ENCODE measurements at regions not wholly inside any gene's neighbourhood (a gene's known extent, or its start where the extent isn't known, plus 50 kb on each side); places are given as distances from the start of the nearest gene placed in this dataset.

GRCh38 chr2:198309081-198309480, 504.7 kb downstream of the PLCL1 start:
- Histone ChIP-seq H3K36me3 (no peaks in the 10 kb centered on the region), H3K27me3 (no peaks in the 10 kb centered on the region), H3K4me1 (no peaks in the 10 kb centered on the region), H3K4me3 (no peak overlapping the region), H3K9me3 (no peaks in the 10 kb centered on the region), H3K27ac (no peak overlapping the region)
- TF ChIP-seq POLR2AphosphoS5 (IDR thresholded peaks at IDR 0.05; ENCODE audit: insufficient read depth in 1 of 2, low read depth in 1 of 2) (no peak), POLR2A (IDR thresholded peaks at IDR 0.05) (no peak), CTCF (IDR thresholded peaks at IDR 0.05) (no peak)
- intact Hi-C loops (cut with DNase I) = loop anchor here (10.0 kb wide), 1 partner anchor 1176 kb away; no protein-coding TSS in a partner anchor
- DNase-seq (ENCODE audit: extremely low spot score in 2 of 2) = no peak

GRCh38 chr2:198308368-198308767, 504.0 kb downstream of the PLCL1 start:
- H3K36me3 ChIP-seq = no peaks in the 10 kb centered on the region
- intact Hi-C loops (cut with DNase I) = loop anchor here (10.0 kb wide), 1 partner anchor 1176 kb away; no protein-coding TSS in a partner anchor
- no peak for DNase-seq (ENCODE audit: extremely low spot score in 2 of 2)
- no peak overlapping the region for H3K4me3 ChIP-seq
- TF ChIP-seq POLR2A (IDR thresholded peaks at IDR 0.05) (no peak), CTCF (IDR thresholded peaks at IDR 0.05) (no peak), POLR2AphosphoS5 (IDR thresholded peaks at IDR 0.05; ENCODE audit: insufficient read depth in 1 of 2, low read depth in 1 of 2) (no peak)
- H3K27me3 ChIP-seq = no peaks in the 10 kb centered on the region
- H3K27ac ChIP-seq = no peak overlapping the region
- no peaks in the 10 kb centered on the region for H3K9me3 ChIP-seq
- H3K4me1 ChIP-seq = no peaks in the 10 kb centered on the region

- TF ChIP-seq POLR2AphosphoS5 (IDR thresholded peaks at IDR 0.05; ENCODE audit: insufficient read depth in 1 of 2, low read depth in 1 of 2) = no peak
- no peak for TF ChIP-seq CTCF (IDR thresholded peaks at IDR 0.05)
- no peak for TF ChIP-seq POLR2A (IDR thresholded peaks at IDR 0.05)
- no peak overlapping the region for H3K27ac ChIP-seq
- H3K36me3 ChIP-seq = no peaks in the 10 kb centered on the region
- H3K9me3 ChIP-seq = no peaks in the 10 kb centered on the region
- intact Hi-C loops (cut with DNase I) = loop anchor here (10.0 kb wide), 1 partner anchor 1178 kb away; no protein-coding TSS in a partner anchor
- no peaks in the 10 kb centered on the region for H3K27me3 ChIP-seq
- H3K4me3 ChIP-seq = no peak overlapping the region
- no peak for DNase-seq (ENCODE audit: extremely low spot score in 2 of 2)
- H3K4me1 ChIP-seq = no peaks in the 10 kb centered on the region
Observed at GRCh38 chr2:198307093-198307492, 502.7 kb downstream of the PLCL1 start.

- Histone ChIP-seq H3K36me3 (no peaks in the 10 kb centered on the region), H3K27ac (no peak overlapping the region), H3K4me3 (no peak overlapping the region), H3K4me1 (no peaks in the 10 kb centered on the region), H3K27me3 (no peaks in the 10 kb centered on the region), H3K9me3 (no peaks in the 10 kb centered on the region)
- TF ChIP-seq CTCF (IDR thresholded peaks at IDR 0.05) = no peak
- no peak for TF ChIP-seq POLR2AphosphoS5 (IDR thresholded peaks at IDR 0.05; ENCODE audit: insufficient read depth in 1 of 2, low read depth in 1 of 2)
- no peak for TF ChIP-seq POLR2A (IDR thresholded peaks at IDR 0.05)
- intact Hi-C loops (cut with DNase I) = loop anchor here (10.0 kb wide), 1 partner anchor 1180 kb away; no protein-coding TSS in a partner anchor
- no peak for DNase-seq (ENCODE audit: extremely low spot score in 2 of 2)
Observed at GRCh38 chr2:198304859-198305258, 500.5 kb downstream of the PLCL1 start.

- no peak overlapping the region for H3K4me3 ChIP-seq
- intact Hi-C loops (cut with DNase I) = loop anchor here (2.0 kb wide), 1 partner anchor 497 kb away; no protein-coding TSS in a partner anchor
- no peak for DNase-seq (ENCODE audit: extremely low spot score in 2 of 2)
- TF ChIP-seq POLR2A (IDR thresholded peaks at IDR 0.05) (no peak), POLR2AphosphoS5 (IDR thresholded peaks at IDR 0.05; ENCODE audit: insufficient read depth in 1 of 2, low read depth in 1 of 2) (no peak), CTCF (IDR thresholded peaks at IDR 0.05) (no peak)
- H3K36me3 ChIP-seq = no peaks in the 10 kb centered on the region
- no peaks in the 10 kb centered on the region for H3K4me1 ChIP-seq
- no peaks in the 10 kb centered on the region for H3K27me3 ChIP-seq
- H3K27ac ChIP-seq = no peak overlapping the region
- no peaks in the 10 kb centered on the region for H3K9me3 ChIP-seq
Observed at GRCh38 chr2:198297350-198297749, 493.0 kb downstream of the PLCL1 start.
